ENCODE measurements at regions not wholly inside any gene's neighbourhood (a gene's known extent, or its start where the extent isn't known, plus 50 kb on each side); places are given as distances from the start of the nearest gene placed in this dataset.

- no peaks in the 10 kb centered on the region for H3K27me3 ChIP-seq
- H3K27ac ChIP-seq, result no peak overlapping the region
- ATAC-seq (no peak), DNase-seq (no peak)
- H3K36me3 ChIP-seq, result no peaks in the 10 kb centered on the region
- no peak overlapping the region for H3K4me3 ChIP-seq
- no peaks in the 10 kb centered on the region for H3K9me3 ChIP-seq
- no peak for TF ChIP-seq CTCF (IDR thresholded peaks at IDR 0.05)
- intact Hi-C loops (cut with DNase I), result no loop called here
- no peaks in the 10 kb centered on the region for H3K4me1 ChIP-seq
Observed at GRCh38 chr3:110855207-110855606, 216.4 kb upstream of the NECTIN3 start.

- no peak for TF ChIP-seq CTCF (IDR thresholded peaks at IDR 0.05)
- Histone ChIP-seq H3K9me3 (no peaks in the 10 kb centered on the region), H3K27me3 (no peaks in the 10 kb centered on the region), H3K4me3 (no peak overlapping the region), H3K4me1 (no peaks in the 10 kb centered on the region), H3K36me3 (no peaks in the 10 kb centered on the region), H3K27ac (no peak overlapping the region)
- ATAC-seq (no peak), DNase-seq (no peak)
- intact Hi-C loops (cut with DNase I), result no loop called here
Observed at GRCh38 chr3:110856916-110857315, 214.7 kb upstream of the NECTIN3 start.

GRCh38 chr3:110858549-110858948, 213.1 kb upstream of the NECTIN3 start:
- Histone ChIP-seq H3K4me1 (no peaks in the 10 kb centered on the region), H3K36me3 (no peaks in the 10 kb centered on the region), H3K9me3 (no peaks in the 10 kb centered on the region), H3K27me3 (no peaks in the 10 kb centered on the region), H3K27ac (no peak overlapping the region), H3K4me3 (no peak overlapping the region)
- no peak for ATAC-seq
- DNase-seq, result no peak
- no peak for TF ChIP-seq CTCF (IDR thresholded peaks at IDR 0.05)
- intact Hi-C loops (cut with DNase I), result no loop called here

DNA sequence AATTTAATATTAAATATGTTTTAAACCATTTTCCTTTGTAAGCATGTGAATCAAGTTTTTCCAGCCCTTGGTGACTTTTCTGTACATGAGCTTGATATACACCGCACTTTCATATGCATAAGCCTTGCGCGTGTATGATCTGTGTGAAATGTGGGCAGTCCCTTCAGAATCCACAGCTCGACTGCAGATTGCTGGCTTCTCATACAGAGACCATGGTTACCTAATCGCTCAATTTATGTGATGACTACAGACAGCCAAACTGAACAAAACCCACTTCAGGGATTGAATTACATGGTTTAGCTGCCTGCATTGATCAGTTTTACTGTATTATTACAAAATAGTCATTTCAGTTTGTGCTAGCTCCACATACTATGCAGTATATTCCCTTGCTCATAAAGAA, 212.3 kb upstream of the NECTIN3 start:
- intact Hi-C loops (cut with DNase I), result no loop called here
- no peak overlapping the region for H3K4me3 ChIP-seq
- no peaks in the 10 kb centered on the region for H3K9me3 ChIP-seq
- no peaks in the 10 kb centered on the region for H3K4me1 ChIP-seq
- TF ChIP-seq CTCF (IDR thresholded peaks at IDR 0.05), result no peak
- H3K27ac ChIP-seq, result no peak overlapping the region
- no peaks in the 10 kb centered on the region for H3K27me3 ChIP-seq
- ATAC-seq, result no peak
- no peak for DNase-seq
- no peaks in the 10 kb centered on the region for H3K36me3 ChIP-seq

GRCh38 chr3:110859993-110860392, 211.6 kb upstream of the NECTIN3 start:
- ATAC-seq (no peak), DNase-seq (no peak)
- no peaks in the 10 kb centered on the region for H3K9me3 ChIP-seq
- no peaks in the 10 kb centered on the region for H3K27me3 ChIP-seq
- H3K4me1 ChIP-seq, result no peaks in the 10 kb centered on the region
- no peaks in the 10 kb centered on the region for H3K36me3 ChIP-seq
- no peak overlapping the region for H3K4me3 ChIP-seq
- no peak overlapping the region for H3K27ac ChIP-seq
- intact Hi-C loops (cut with DNase I), result no loop called here
- no peak for TF ChIP-seq CTCF (IDR thresholded peaks at IDR 0.05)

DNA sequence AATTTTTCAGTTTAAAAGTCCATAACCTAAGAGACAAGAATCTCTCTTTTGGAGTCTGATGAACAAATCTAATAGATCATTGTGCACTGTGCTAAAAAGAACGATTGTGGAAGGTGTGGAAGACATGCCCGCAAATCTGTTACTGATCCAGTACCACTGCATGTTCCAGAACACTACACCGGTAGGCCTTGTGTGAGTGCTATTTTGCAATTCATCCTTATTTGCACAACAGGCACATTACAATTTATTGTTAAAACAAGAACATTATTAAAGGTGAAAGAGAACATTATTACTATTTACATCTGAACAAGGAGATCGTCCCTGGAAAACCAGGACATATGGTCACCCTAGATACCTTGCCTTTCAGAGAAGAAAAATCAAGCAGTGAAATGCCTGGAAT, 205.7 kb upstream of the NECTIN3 start:
- no peak for DNase-seq
- Histone ChIP-seq H3K27ac (no peak overlapping the region), H3K36me3 (no peaks in the 10 kb centered on the region), H3K4me3 (no peak overlapping the region), H3K9me3 (no peaks in the 10 kb centered on the region), H3K4me1 (no peaks in the 10 kb centered on the region), H3K27me3 (no peaks in the 10 kb centered on the region)
- no peak for ATAC-seq
- intact Hi-C loops (cut with DNase I), result no loop called here
- no peak for TF ChIP-seq CTCF (IDR thresholded peaks at IDR 0.05)

Data from upper lobe of right lung (tissue), 1 donor.